T47D (cell line): ENCODE measurements at regions not wholly inside any gene's neighbourhood (a gene's known extent, or its start where the extent isn't known, plus 50 kb on each side); places are given as distances from the start of the nearest gene placed in this dataset.

ENCODE experiments used
- DNase-seq, 2 experiments: peaks; one replicate each; pipeline versions ENCODE4 v3.0.0 to v3.0.0-alpha.2; 2011 to 2012; ENCODE audit warnings: low read depth in 1 of 2, low spot score in 1 of 2
- JUND ChIP-seq: IDR thresholded peaks from 2 replicates; pipeline ENCODE4 v1.6.1; 2012; ENCODE audit warnings: low read depth
- in situ Hi-C: cut with HindIII; loops from 2 replicates; pipeline ENCODE4 v1.10.0; 2016; ENCODE audit warnings: low sequenced_read_pairs, low pct_unique_long_range_greater_than_20kb

- in situ Hi-C loops, result no loop called here
- TF ChIP-seq JUND, result no peak
- DNase-seq, result no peak
Measured at GRCh38 chr14:105776924-105777323, 250.5 kb downstream of the TMEM121 start.

- in situ Hi-C loops, result no loop called here
Measured at GRCh38 chr14:105783707-105784106, 257.3 kb downstream of the TMEM121 start.

GRCh38 chr14:105793836-105794235 lies 267.5 kb downstream of the TMEM121 start:
- in situ Hi-C loops, result no loop called here
- DNase-seq, result no peak
- TF ChIP-seq JUND, result no peak

More at GRCh38 chr14:105783707-105784106, 257.3 kb downstream of the TMEM121 start:
- DNase-seq, result no peak
- TF ChIP-seq JUND, result no peak

GRCh38 chr14:105797546-105797945 lies 271.2 kb downstream of the TMEM121 start:
- DNase-seq, result no peak
- in situ Hi-C loops, result no loop called here
- no peak for TF ChIP-seq JUND

- no peak for DNase-seq
Measured at GRCh38 chr14:105805701-105806100, 279.3 kb downstream of the TMEM121 start.

GRCh38 chr14:105806568-105806967 lies 280.2 kb downstream of the TMEM121 start:
- no peak for TF ChIP-seq JUND
- in situ Hi-C loops, result no loop called here
- DNase-seq, result no peak

More at GRCh38 chr14:105805701-105806100, 279.3 kb downstream of the TMEM121 start:
- in situ Hi-C loops, result no loop called here
- TF ChIP-seq JUND, result no peak

- in situ Hi-C loops, result no loop called here
- TF ChIP-seq JUND, result no peak
- no peak for DNase-seq
Measured at GRCh38 chr14:105817971-105818711, 291.8 kb downstream of the TMEM121 start.

- TF ChIP-seq JUND, result no peak
- no peak for DNase-seq
- in situ Hi-C loops, result no loop called here
Measured at GRCh38 chr14:105818712-105819005, 292.3 kb downstream of the TMEM121 start.

- in situ Hi-C loops, result no loop called here
- TF ChIP-seq JUND, result no peak
Measured at GRCh38 chr14:105830171-105830570, 303.8 kb downstream of the TMEM121 start.

GRCh38 chr14:105836160-105836559 lies 309.8 kb downstream of the TMEM121 start:
- DNase-seq, result no peak
- in situ Hi-C loops, result no loop called here
- TF ChIP-seq JUND, result no peak

More at GRCh38 chr14:105830171-105830570, 303.8 kb downstream of the TMEM121 start:
- no peak for DNase-seq

- in situ Hi-C loops, result no loop called here
- TF ChIP-seq JUND, result no peak
- DNase-seq, result no peak
Measured at GRCh38 chr14:105836730-105837129, 310.3 kb downstream of the TMEM121 start.

GRCh38 chr14:105837349-105838063 lies 311.1 kb downstream of the TMEM121 start:
- in situ Hi-C loops, result no loop called here
- no peak for TF ChIP-seq JUND
- DNase-seq, result no peak

- no peak for TF ChIP-seq JUND
- in situ Hi-C loops, result no loop called here
- DNase-seq, result no peak
Measured at GRCh38 chr14:105838107-105838506, 311.7 kb downstream of the TMEM121 start.
